Adipocyte (in vitro differentiated cells): ENCODE measurements at regions not wholly inside any gene's neighbourhood (a gene's known extent, or its start where the extent isn't known, plus 50 kb on each side); places are given as distances from the start of the nearest gene placed in this dataset.
"Not testable (repeated sequence)": the region's sequence is repeated elsewhere in the genome, so short reads cannot be mapped to it uniquely, and the experiment has no call there.

Experiments
- DNase-seq: peaks from one replicate; pipeline ENCODE4 v3.0.0-alpha.2; 2015; ENCODE audit warnings: low read depth
- H3K27me3 ChIP-seq: replicated peaks from 2 replicates; pipeline ENCODE4 v1.7.0; 2013; ENCODE audit warnings: mild to moderate bottlenecking, low read length, moderate library complexity; ENCODE audit not compliant: control insufficient read depth, insufficient read depth
- H3K36me3 ChIP-seq: 2 replicates; pipeline ENCODE4 v1.7.0; 2013; ENCODE audit warnings: low read length, mild to moderate bottlenecking, moderate library complexity; ENCODE audit not compliant: control insufficient read depth, insufficient read depth, severe bottlenecking
- H3K4me1 ChIP-seq: 2 replicates; pipeline ENCODE4 v1.7.0; 2013; ENCODE audit warnings: mild to moderate bottlenecking, low read length, moderate library complexity; ENCODE audit not compliant: control insufficient read depth, insufficient read depth
- H3K4me3 ChIP-seq: 2 replicates; pipeline ENCODE4 v1.7.0; 2013; ENCODE audit warnings: mild to moderate bottlenecking, low read length, moderate library complexity
- H3K9ac ChIP-seq: 2 replicates; pipeline ENCODE4 v1.7.0; 2013; ENCODE audit warnings: mild to moderate bottlenecking, low read length, moderate library complexity
- H3K9me3 ChIP-seq: 2 replicates; pipeline ENCODE4 v1.7.0; 2013; ENCODE audit warnings: mild to moderate bottlenecking, low read length, moderate library complexity; ENCODE audit not compliant: control insufficient read depth

DNA sequence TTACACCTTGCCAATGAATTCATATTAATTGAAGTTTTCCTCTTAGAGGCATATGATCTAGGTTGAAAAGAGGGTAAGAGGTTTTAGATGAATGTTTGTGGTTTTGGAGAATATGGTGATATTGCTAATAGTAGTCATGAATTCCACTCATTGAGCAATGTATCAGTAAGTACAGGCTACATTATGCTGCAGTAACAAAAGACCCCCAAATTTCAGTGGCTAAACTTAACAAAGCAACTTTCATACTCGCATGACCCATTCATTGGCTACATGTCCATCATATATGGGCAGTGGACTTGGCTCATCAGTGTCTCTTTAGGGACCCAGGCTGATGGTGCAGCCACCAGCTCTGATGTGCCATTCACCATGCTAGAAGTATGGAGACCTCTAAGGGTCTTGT lies 196.6 kb upstream of the MYL2 start:
- DNase-seq: no peak
- Histone ChIP-seq H3K9ac (no peak overlapping the region), H3K27me3 (peaks cover 24% of the 10 kb centered on the region), H3K4me1 (no peaks in the 10 kb centered on the region), H3K9me3 (no peaks in the 10 kb centered on the region), H3K36me3 (no peaks in the 10 kb centered on the region), H3K4me3 (no peak overlapping the region)

DNA sequence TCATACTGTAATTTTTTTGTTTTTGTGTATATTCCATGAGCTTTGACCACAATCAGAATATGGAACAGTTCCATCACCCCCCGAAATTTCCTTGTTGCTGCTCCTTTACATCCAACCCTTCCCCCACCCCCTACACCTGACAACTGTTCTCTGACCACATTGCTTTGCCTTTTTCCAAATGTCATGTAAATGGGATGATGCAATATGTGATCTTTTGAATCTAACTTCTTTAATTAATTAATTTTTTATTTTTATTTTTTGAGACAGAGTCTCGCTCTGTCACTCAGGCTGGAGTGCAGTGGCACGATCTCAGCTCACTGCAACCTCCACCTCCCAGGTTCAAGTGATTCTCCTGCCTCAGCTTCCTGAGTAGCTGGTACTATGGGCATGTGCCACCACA lies 192.9 kb upstream of the MYL2 start:
- H3K4me1 ChIP-seq, H3K9me3 ChIP-seq, H3K36me3 ChIP-seq, DNase-seq, H3K9ac ChIP-seq, H3K4me3 ChIP-seq: not testable (repeated sequence)
- peaks cover 11% of the 10 kb centered on the region for H3K27me3 ChIP-seq

DNA sequence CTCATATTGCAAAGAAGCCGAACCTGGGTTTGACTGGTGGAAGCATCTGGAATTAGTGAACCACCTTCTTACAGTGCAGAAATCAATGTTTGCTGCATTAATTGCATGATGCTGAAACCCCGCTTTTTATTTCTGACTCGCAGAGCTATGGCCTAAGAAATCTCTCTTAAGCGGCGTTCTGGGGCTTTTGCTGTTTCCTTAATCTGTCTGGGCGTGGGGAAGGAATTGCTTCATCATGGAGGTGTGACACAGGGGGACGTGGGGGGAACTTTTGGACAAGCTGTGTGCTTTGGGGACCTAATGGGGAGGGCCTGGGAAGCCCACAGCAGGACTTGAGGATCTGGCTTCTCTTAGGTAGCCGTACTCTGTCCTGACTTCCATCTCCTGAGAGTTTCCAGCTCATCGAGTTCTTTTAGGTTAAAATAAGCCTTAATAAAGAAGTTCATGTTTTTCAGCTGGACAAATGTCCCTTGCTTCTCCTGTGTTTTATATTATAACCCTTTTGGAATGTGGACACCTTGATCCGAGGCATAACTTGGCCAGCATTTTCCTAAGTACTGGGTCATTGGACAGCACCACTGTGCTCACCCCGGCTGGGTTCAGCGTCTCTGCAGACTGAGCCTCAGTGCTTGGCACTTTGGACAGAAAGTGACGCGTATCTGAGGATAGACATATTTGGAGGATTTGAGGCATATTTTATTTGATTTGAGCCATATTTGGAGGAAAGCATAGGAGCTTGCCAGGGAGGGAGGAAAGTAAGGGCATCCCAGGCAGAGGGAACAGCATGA lies 192.1 kb upstream of the MYL2 start:
- Histone ChIP-seq H3K27me3 (peaks cover 11% of the 10 kb centered on the region), H3K4me3 (no peak overlapping the region), H3K36me3 (no peaks in the 10 kb centered on the region), H3K9ac (no peak overlapping the region), H3K4me1 (no peaks in the 10 kb centered on the region), H3K9me3 (peaks cover 13% of the 10 kb centered on the region)
- no peak for DNase-seq

DNA sequence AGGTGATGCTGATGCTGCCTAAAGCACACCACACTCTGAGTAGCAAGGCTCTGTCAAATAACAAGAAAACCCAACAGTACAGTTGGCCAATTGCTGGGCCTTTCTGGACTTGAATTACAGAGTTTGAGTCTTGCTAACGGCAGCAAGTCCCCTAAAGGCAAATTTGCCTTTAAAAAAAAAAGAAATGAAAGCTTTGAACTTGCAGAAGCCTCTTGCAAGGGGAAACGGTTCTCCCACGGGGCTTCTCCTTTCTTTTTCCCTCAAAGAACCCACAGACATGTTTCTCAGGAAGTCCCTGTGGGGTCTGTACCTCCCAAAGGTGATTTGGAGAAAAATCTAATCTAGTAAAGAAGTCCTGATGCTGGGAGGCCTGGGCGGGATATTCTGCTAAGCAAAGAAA lies 191.3 kb upstream of the MYL2 start:
- DNase-seq: no peak
- H3K36me3 ChIP-seq: no peaks in the 10 kb centered on the region

DNA sequence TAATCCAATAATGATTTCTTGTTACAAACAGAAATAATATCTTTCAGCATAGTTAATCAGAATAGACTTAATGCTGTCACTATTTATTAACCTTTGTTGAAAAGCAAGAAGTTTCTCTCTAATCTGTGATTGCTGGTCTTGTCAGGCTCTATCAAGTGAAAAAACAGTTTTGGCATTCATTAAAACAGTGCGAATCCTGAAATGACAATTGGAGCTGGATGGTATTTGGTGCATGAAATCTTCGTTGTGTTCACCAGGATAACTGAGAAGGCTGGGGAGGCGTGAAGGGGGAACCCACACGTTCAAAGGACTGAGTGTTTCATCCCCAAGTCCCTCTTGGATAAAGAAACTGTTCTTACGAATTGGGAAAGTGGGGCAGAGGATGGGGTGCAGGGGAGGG lies 190.2 kb upstream of the MYL2 start:
- H3K27me3 ChIP-seq: peaks cover 20% of the 10 kb centered on the region
- no peaks in the 10 kb centered on the region for H3K36me3 ChIP-seq
- no peak overlapping the region for H3K9ac ChIP-seq
- no peak for DNase-seq
- peaks cover 13% of the 10 kb centered on the region for H3K9me3 ChIP-seq
- H3K4me1 ChIP-seq: no peaks in the 10 kb centered on the region
- no peak overlapping the region for H3K4me3 ChIP-seq

More for the DNA sequence above, 191.3 kb upstream of the MYL2 start:
- no peak overlapping the region for H3K9ac ChIP-seq
- H3K4me1 ChIP-seq: no peaks in the 10 kb centered on the region
- peaks cover 13% of the 10 kb centered on the region for H3K9me3 ChIP-seq
- H3K4me3 ChIP-seq: no peak overlapping the region
- peaks cover 15% of the 10 kb centered on the region for H3K27me3 ChIP-seq

DNA sequence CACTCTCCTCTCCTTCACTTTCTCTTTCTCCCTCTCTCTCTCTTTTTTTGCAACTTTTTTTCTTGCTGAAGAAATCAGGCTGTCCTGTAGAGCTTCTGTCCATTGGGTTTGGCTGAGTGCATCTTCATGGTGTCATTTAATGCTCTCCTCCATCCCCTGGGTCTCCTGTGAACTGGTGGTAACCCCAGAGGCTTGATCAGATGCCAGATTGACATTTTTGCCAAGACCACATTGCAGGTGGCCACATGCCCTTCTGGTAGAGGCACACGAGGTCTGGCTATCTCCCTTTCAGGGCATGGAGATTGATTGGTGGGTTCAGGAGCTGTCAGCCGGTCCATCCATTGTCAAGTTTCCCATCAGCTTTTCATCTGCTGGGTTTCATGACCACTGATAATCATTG lies 188.3 kb upstream of the MYL2 start:
- H3K27me3 ChIP-seq: peaks cover 34% of the 10 kb centered on the region
- H3K4me1 ChIP-seq: no peaks in the 10 kb centered on the region
- no peak for DNase-seq
- H3K9me3 ChIP-seq: peaks cover 15% of the 10 kb centered on the region
- no peak overlapping the region for H3K4me3 ChIP-seq
- H3K36me3 ChIP-seq: no peaks in the 10 kb centered on the region
- H3K9ac ChIP-seq: no peak overlapping the region

DNA sequence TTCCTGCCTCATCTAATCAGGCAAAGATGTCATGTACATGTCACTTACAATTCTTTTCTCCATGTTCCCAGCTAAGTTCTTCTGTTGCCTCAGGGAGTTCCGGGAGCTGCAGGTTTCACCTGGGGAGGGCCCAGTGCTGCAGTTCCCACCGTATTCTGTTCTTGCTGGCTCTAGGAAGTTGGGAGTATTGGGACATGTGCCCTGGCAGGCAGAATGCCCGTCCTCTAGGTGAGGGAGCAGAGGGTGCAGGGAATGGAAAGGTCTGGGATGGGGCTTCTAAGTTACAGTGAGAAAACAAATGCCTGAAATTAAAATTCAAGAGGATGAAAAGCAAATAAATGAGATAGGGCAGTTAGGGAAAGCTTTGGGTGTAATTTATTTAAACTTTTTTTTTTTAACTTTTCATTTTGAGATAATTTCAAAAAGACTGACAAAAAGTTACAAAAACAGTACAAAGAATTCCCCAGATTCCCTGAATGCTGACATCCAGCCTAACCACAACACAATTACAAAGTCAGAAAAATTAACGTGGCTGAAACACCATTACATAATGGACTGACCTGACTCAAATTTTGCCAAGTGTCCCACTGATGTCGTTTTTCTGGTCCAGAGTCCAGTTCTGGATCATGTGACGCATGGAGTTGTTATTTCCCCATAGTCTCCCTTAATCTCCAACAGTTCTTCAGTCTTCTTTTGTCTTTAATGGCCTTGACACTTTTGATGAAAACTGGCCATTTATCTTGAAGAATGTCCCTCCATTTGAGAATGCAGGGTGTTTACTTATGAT lies 187.2 kb upstream of the MYL2 start:
- peaks cover 38% of the 10 kb centered on the region for H3K27me3 ChIP-seq
- no peak overlapping the region for H3K9ac ChIP-seq
- H3K4me1 ChIP-seq: no peaks in the 10 kb centered on the region
- DNase-seq: no peak
- H3K36me3 ChIP-seq: no peaks in the 10 kb centered on the region
- peaks cover 20% of the 10 kb centered on the region for H3K9me3 ChIP-seq
- H3K4me3 ChIP-seq: no peak overlapping the region

DNA sequence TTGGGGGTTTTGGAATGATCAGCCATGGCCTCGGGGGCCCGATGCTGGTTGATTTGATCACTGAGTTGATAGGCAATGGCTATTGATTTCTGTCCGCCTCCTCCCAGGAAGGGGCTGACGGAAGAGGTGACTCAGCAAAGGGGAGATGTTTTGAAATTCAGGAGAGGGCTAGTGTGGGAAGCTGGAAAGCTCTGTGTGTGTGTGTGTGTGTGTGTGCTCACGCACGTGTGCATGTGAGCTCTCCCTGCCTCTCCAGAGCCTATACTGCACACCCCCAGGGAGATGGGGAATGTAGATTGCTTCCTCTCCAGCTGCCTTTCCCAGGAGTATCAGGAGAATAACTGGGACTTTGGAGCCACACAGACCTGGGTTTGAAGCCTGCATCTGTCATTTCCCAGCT lies 184.9 kb upstream of the MYL2 start:
- no peak overlapping the region for H3K9ac ChIP-seq
- H3K36me3 ChIP-seq: no peaks in the 10 kb centered on the region
- H3K27me3 ChIP-seq: peaks cover 33% of the 10 kb centered on the region
- no peaks in the 10 kb centered on the region for H3K4me1 ChIP-seq
- H3K4me3 ChIP-seq: no peak overlapping the region
- no peak for DNase-seq
- H3K9me3 ChIP-seq: peaks cover 20% of the 10 kb centered on the region

DNA sequence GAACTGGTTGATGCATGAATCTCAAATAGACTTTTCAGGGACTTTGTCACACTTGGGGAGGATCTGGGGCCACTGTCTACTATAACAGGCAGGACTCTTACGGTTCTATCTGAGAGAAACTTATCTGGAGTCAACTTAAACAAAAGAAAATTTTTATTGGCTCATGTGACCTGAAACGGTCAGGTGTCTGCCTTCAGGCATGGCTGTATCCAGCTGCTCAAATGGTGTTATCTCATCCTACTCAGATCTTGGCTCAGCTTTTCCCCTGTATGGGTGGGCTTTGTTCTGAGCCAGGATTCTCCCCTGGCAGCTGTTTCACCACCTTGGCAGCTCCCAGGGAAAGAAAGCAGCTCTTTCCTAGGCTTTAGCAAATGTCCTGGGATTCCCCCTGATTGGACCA lies 183.2 kb upstream of the MYL2 start:
- no peaks in the 10 kb centered on the region for H3K4me1 ChIP-seq
- no peak for DNase-seq
- peaks cover 41% of the 10 kb centered on the region for H3K27me3 ChIP-seq
- no peak overlapping the region for H3K4me3 ChIP-seq
- H3K9me3 ChIP-seq: peaks cover 15% of the 10 kb centered on the region
- no peaks in the 10 kb centered on the region for H3K36me3 ChIP-seq
- no peak overlapping the region for H3K9ac ChIP-seq

DNA sequence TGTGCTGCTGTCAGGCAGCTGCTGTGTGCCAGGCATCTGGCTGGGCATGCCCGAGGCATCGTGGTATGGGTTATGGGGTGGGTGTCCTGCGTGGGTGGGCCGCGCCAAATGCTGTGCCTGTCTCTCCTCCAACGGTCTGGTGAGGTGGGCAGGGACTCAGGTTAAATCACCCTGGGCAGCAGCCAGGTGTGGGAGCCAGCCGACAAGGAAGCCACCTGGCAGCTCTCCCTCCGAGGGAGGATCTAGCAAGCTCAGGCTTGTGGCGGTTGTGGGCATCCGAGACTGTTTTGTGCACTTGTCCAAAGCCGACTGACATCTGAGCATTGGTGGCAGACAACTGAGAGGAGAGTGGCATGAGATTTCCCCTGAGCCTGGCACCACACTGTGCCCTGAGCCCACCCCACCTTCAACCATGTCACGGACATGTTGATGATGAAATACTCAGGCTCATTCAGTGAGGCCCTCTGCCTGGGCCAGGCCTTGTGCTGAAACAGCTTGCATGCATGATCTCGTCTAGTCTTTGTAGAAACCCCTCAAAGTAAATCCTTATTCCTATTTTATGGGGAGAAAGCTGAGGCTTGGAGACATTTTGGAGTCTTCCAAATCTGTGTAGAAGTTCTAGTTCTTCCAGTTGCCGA lies 181.8 kb upstream of the MYL2 start:
- H3K9ac ChIP-seq: no peak overlapping the region

DNA sequence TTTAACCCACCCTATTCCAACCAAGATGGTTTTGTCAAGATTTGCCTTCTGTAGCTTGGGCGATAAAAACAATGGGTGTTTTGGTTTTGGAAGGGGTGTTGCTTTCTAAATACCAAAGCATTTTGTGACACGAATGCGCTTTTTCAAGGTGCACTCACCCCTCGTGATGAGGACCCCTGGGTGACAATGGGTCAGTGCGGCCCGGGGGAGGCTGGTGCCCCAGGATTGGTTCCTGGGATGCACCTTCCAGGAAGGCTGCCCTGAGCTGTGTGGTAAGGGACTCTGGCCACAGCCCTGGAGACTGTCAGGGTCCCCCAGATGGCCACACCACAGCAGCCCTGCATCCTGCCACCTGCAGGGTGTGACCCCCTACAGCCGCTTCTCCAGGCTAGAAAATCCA lies 180.6 kb upstream of the MYL2 start:
- no peak overlapping the region for H3K4me3 ChIP-seq
- no peaks in the 10 kb centered on the region for H3K36me3 ChIP-seq
- no peaks in the 10 kb centered on the region for H3K4me1 ChIP-seq
- H3K27me3 ChIP-seq: peaks cover 44% of the 10 kb centered on the region
- DNase-seq: no peak
- no peak overlapping the region for H3K9ac ChIP-seq
- H3K9me3 ChIP-seq: peaks cover 8% of the 10 kb centered on the region

More for the DNA sequence above, 181.8 kb upstream of the MYL2 start:
- H3K4me3 ChIP-seq: no peak overlapping the region
- H3K4me1 ChIP-seq: no peaks in the 10 kb centered on the region
- H3K36me3 ChIP-seq: no peaks in the 10 kb centered on the region
- H3K9me3 ChIP-seq: peaks cover 8% of the 10 kb centered on the region
- peaks cover 48% of the 10 kb centered on the region for H3K27me3 ChIP-seq
- DNase-seq: no peak
